ENCODE measurements at regions not wholly inside any gene's neighbourhood (a gene's known extent, or its start where the extent isn't known, plus 50 kb on each side); places are given as distances from the start of the nearest gene placed in this dataset.

DNA sequence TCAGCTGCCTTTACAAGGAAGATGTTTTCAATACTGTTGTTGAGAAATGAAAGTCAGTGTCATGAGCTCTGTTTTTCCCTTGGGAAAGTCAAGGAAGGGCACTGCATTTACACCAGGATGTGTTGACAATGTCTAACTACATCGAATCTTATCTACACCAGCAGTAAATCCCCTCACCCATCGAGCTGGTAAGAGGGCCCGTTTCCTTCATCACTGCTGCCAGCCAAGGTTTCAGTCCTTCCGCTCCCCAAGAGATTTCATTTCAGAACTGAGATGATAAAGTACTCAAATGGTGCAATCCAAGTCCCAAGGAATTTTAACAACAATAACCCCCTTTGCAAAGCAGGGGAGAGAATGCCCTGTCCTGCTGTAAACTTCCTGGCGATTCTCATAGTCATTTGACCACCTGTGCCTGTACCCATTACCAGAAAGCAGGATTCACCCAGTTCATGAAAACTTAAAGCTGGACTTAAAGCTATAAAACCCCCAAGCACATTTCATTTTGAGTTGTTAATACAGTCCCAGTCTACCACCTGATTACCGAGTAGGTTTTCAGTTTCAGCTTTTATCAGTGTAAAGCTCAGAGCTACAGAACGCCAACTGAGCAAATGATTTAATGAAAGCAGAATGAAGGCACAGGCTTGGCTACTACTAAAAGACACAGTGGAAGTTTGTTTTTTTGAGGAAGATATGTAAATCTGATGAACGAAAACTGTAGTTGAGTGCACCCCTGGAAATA, 122.5 kb upstream of the TAB2 start:
- no peaks in the 10 kb centered on the region for H3K36me3 ChIP-seq
- peaks cover 0 to 13% (median 0%) of the 10 kb centered on the region in 12 donors for H3K4me1 ChIP-seq
- ATAC-seq (no peak), DNase-seq (no peak)
- no peaks in the 10 kb centered on the region for H3K27me3 ChIP-seq
- H3K4me3 ChIP-seq = no peak overlapping the region
- peaks cover 0 to 30% (median 6%) of the 10 kb centered on the region in 12 donors for H3K9me3 ChIP-seq
- intact Hi-C loops (cut with DNase I) = no loop called here
- H3K27ac ChIP-seq = no peak overlapping the region
- TF ChIP-seq, protein P1, sequence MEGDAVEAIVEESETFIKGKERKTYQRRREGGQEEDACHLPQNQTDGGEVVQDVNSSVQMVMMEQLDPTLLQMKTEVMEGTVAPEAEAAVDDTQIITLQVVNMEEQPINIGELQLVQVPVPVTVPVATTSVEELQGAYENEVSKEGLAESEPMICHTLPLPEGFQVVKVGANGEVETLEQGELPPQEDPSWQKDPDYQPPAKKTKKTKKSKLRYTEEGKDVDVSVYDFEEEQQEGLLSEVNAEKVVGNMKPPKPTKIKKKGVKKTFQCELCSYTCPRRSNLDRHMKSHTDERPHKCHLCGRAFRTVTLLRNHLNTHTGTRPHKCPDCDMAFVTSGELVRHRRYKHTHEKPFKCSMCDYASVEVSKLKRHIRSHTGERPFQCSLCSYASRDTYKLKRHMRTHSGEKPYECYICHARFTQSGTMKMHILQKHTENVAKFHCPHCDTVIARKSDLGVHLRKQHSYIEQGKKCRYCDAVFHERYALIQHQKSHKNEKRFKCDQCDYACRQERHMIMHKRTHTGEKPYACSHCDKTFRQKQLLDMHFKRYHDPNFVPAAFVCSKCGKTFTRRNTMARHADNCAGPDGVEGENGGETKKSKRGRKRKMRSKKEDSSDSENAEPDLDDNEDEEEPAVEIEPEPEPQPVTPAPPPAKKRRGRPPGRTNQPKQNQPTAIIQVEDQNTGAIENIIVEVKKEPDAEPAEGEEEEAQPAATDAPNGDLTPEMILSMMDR (IDR thresholded peaks at IDR 0.05) = no peak
- 44 to 51% (median 45%) methylated on average over 8 of the region's 8 CpGs for WGBS, 4 donors

DNA sequence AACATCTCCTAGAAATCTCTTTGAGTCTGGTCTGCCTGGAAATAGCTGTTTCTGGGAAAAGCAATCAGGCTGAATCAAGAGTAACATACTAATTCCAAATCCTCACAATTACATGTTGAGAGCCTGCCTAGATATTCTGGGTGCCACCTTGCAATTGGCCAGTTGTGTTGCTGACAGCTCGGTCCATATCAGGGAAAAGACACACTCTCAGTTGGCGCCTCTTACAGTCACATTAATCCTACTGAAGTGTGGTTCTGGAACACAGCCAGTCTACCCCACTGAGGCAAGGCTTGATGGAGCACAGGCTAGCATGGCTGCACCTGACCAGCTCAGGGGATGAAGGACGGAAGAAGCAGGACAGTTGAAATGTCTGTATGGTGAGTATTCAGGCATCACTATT, 121.4 kb upstream of the TAB2 start:
- peak in 2 of 4 donors; percentile 49 to 53 for ATAC-seq

DNA sequence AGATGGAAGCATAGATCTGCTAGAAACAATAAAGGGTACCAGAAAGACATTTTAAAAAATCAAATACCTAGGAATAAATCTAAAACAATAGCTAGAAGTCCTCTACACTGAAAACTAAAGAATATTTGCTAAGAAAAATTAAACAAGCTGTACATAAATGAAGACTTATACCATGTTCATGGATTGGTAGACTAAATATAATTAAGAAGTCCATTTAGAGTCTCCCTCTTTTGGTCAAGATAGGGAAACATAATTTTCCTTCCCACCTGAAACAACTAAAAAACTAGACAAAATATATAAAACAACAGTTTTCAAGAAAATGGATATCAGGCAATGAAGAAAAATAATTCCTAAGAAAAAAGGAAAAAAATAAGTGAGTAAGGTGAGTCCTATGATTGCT, 120.0 kb upstream of the TAB2 start:
- DNase-seq (no peak), ATAC-seq (no peak)
- H3K27me3 ChIP-seq = no peaks in the 10 kb centered on the region
- peaks cover 0 to 13% (median 0%) of the 10 kb centered on the region in 12 donors for H3K4me1 ChIP-seq
- H3K27ac ChIP-seq = no peak overlapping the region
- H3K36me3 ChIP-seq = no peaks in the 10 kb centered on the region
- peaks cover 0 to 31% (median 6%) of the 10 kb centered on the region in 12 donors for H3K9me3 ChIP-seq
- no peak for TF ChIP-seq POLR2A (IDR thresholded peaks at IDR 0.05)
- TF ChIP-seq, protein P1 (IDR thresholded peaks at IDR 0.05) = no peak
- intact Hi-C loops (cut with DNase I) = no loop called here
- H3K4me3 ChIP-seq = no peak overlapping the region

More for the DNA sequence above, 121.4 kb upstream of the TAB2 start:
- Histone ChIP-seq H3K9me3 (peaks cover 0 to 31% (median 6%) of the 10 kb centered on the region in 12 donors), H3K36me3 (no peaks in the 10 kb centered on the region), H3K4me1 (peaks cover 0 to 13% (median 0%) of the 10 kb centered on the region in 12 donors), H3K4me3 (no peak overlapping the region), H3K27me3 (no peaks in the 10 kb centered on the region), H3K27ac (no peak overlapping the region)
- 44 to 63% (median 50%) methylated on average over 3 of the region's 3 CpGs for WGBS, 4 donors
- TF ChIP-seq, protein P1 (IDR thresholded peaks at IDR 0.05) = no peak
- TF ChIP-seq POLR2A (IDR thresholded peaks at IDR 0.05) = no peak
- peak in 1 of 5 donors; percentile 30 for DNase-seq
- intact Hi-C loops (cut with DNase I) = no loop called here

DNA sequence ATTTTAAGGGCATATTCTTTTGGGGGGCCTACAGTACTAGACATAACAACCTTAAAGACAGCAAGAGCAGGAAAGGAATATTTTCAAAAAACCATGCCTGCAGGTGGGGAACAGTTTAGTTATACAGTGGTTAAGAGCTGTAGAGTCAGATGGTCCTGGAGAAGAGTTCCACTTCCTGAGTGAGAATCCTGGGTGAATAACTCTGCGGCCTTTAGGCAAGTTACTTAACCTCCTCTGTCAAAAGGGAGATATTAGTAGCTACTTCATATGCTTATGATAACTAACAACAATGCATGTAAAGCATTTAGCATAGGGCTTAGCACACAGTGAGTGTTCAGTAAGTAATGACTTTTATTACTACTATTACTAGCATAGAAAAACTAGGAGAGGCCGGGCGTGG, 119.2 kb upstream of the TAB2 start:
- WGBS, 4 donors = 79 to 96% (median 93%) methylated on average over 3 of the region's 3 CpGs
- intact Hi-C loops (cut with DNase I) = no loop called here
- TF ChIP-seq, protein P1 (IDR thresholded peaks at IDR 0.05) = no peak
- no peak for TF ChIP-seq POLR2A (IDR thresholded peaks at IDR 0.05)
- H3K9me3 ChIP-seq = peaks cover 0 to 31% (median 6%) of the 10 kb centered on the region in 12 donors
- H3K27me3 ChIP-seq = no peaks in the 10 kb centered on the region
- DNase-seq (no peak), ATAC-seq (no peak)
- no peak overlapping the region for H3K4me3 ChIP-seq
- peaks cover 0 to 13% (median 0%) of the 10 kb centered on the region in 12 donors for H3K4me1 ChIP-seq
- H3K36me3 ChIP-seq = no peaks in the 10 kb centered on the region
- H3K27ac ChIP-seq = no peak overlapping the region
